ENCODE measurements at regions not wholly inside any gene's neighbourhood (a gene's known extent, or its start where the extent isn't known, plus 50 kb on each side); places are given as distances from the start of the nearest gene placed in this dataset.

DNA sequence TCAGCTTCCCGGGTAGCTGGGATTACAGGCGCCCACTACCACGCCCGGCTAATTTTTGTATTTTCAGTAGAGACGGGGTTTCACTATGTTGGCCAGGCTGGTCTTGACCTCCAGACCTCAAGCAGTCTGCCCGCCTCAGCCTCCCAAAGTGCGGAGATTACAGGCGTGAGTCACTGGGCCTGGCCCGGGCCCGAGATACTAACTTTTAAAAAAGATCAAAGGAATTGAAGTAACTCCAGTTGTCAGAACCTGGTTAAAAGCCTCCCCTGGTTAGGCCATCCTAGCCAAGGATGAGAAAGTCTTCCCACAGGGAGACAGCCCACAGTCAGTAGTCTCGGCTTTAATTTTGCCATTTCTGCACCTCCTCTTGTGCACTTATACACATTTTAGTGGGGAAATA lies 212.3 kb upstream of the MCTP2 start:
- ATAC-seq (ENCODE audit: insufficient read depth, low read depth) (no peak), DNase-seq (no peak)
- H3K4me2 ChIP-seq (ENCODE audit: insufficient read depth, low read length): no peak overlapping the region
- no peak overlapping the region for H3K4me3 ChIP-seq (ENCODE audit: low read depth in 1 of 2, low read length in 2 of 2)
- H3K79me2 ChIP-seq (ENCODE audit: insufficient read depth, low read length): no peaks in the 10 kb centered on the region
- H3K27me3 ChIP-seq (ENCODE audit: insufficient read depth, low read length, poor library complexity): no peaks in the 10 kb centered on the region
- H3K4me1 ChIP-seq (ENCODE audit: insufficient read depth, low read length): no peaks in the 10 kb centered on the region
- no peaks in the 10 kb centered on the region for H3K36me3 ChIP-seq (ENCODE audit: insufficient read depth, low read length)
- H3K9me3 ChIP-seq (ENCODE audit: insufficient read depth, low read length, severe bottlenecking): no peaks in the 10 kb centered on the region
- H2AFZ ChIP-seq (ENCODE audit: low read depth, low read length): 0 out of 2 replicates have a peak overlapping the region, but pooled peaks have one; percentile 25
- no peaks in the 10 kb centered on the region for H4K20me1 ChIP-seq (ENCODE audit: insufficient read depth, low read length)
- TF ChIP-seq, protein P1, sequence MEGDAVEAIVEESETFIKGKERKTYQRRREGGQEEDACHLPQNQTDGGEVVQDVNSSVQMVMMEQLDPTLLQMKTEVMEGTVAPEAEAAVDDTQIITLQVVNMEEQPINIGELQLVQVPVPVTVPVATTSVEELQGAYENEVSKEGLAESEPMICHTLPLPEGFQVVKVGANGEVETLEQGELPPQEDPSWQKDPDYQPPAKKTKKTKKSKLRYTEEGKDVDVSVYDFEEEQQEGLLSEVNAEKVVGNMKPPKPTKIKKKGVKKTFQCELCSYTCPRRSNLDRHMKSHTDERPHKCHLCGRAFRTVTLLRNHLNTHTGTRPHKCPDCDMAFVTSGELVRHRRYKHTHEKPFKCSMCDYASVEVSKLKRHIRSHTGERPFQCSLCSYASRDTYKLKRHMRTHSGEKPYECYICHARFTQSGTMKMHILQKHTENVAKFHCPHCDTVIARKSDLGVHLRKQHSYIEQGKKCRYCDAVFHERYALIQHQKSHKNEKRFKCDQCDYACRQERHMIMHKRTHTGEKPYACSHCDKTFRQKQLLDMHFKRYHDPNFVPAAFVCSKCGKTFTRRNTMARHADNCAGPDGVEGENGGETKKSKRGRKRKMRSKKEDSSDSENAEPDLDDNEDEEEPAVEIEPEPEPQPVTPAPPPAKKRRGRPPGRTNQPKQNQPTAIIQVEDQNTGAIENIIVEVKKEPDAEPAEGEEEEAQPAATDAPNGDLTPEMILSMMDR (IDR thresholded peaks at IDR 0.05; ENCODE audit: borderline replicate concordance, extremely low read depth, low read length, poor library complexity, severe bottlenecking): no peak
- no peak for TF ChIP-seq EZH2 (IDR thresholded peaks at IDR 0.05; ENCODE audit: borderline replicate concordance, low read depth, low read length, severe bottlenecking)
- no peak overlapping the region for H3K9ac ChIP-seq (ENCODE audit: low read depth, low read length)
- no peak overlapping the region for H3K27ac ChIP-seq (ENCODE audit: low read length)

DNA sequence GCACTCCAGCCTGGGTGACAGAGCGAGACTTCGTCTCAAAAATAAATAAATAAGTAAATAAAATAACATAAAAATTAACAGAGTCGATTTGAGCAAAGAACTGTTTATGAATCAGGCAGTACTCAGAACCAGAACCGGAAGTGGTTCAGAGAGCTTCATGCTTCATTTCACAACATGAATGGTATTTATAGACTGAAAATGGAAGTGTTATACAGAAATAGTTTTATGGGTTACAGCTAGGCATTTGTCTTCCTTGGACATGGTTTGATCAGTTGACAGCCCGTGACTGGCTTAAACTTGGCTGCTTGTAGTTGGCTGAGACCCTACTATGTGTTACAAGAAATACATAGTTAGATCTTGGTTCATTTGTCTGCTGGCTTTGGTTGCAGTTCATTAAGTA lies 216.0 kb upstream of the MCTP2 start:
- DNase-seq (no peak), ATAC-seq (ENCODE audit: insufficient read depth, low read depth) (no peak)
- no peak overlapping the region for H2AFZ ChIP-seq (ENCODE audit: low read depth, low read length)
- H3K9ac ChIP-seq (ENCODE audit: low read depth, low read length): no peak overlapping the region
- peaks cover 20% of the 10 kb centered on the region for H3K4me1 ChIP-seq (ENCODE audit: insufficient read depth, low read length)
- H4K20me1 ChIP-seq (ENCODE audit: insufficient read depth, low read length): no peaks in the 10 kb centered on the region
- no peak overlapping the region for H3K27ac ChIP-seq (ENCODE audit: low read length)
- no peak overlapping the region for H3K4me2 ChIP-seq (ENCODE audit: insufficient read depth, low read length)
- H3K27me3 ChIP-seq (ENCODE audit: insufficient read depth, low read length, poor library complexity): no peaks in the 10 kb centered on the region
- H3K4me3 ChIP-seq (ENCODE audit: low read depth in 1 of 2, low read length in 2 of 2): no peak overlapping the region
- no peaks in the 10 kb centered on the region for H3K36me3 ChIP-seq (ENCODE audit: insufficient read depth, low read length)
- H3K79me2 ChIP-seq (ENCODE audit: insufficient read depth, low read length): no peaks in the 10 kb centered on the region
- TF ChIP-seq EZH2 (IDR thresholded peaks at IDR 0.05; ENCODE audit: borderline replicate concordance, low read depth, low read length, severe bottlenecking): no peak
- TF ChIP-seq, protein P1 (IDR thresholded peaks at IDR 0.05; ENCODE audit: borderline replicate concordance, extremely low read depth, low read length, poor library complexity, severe bottlenecking): no peak
- H3K9me3 ChIP-seq (ENCODE audit: insufficient read depth, low read length, severe bottlenecking): no peaks in the 10 kb centered on the region

DNA sequence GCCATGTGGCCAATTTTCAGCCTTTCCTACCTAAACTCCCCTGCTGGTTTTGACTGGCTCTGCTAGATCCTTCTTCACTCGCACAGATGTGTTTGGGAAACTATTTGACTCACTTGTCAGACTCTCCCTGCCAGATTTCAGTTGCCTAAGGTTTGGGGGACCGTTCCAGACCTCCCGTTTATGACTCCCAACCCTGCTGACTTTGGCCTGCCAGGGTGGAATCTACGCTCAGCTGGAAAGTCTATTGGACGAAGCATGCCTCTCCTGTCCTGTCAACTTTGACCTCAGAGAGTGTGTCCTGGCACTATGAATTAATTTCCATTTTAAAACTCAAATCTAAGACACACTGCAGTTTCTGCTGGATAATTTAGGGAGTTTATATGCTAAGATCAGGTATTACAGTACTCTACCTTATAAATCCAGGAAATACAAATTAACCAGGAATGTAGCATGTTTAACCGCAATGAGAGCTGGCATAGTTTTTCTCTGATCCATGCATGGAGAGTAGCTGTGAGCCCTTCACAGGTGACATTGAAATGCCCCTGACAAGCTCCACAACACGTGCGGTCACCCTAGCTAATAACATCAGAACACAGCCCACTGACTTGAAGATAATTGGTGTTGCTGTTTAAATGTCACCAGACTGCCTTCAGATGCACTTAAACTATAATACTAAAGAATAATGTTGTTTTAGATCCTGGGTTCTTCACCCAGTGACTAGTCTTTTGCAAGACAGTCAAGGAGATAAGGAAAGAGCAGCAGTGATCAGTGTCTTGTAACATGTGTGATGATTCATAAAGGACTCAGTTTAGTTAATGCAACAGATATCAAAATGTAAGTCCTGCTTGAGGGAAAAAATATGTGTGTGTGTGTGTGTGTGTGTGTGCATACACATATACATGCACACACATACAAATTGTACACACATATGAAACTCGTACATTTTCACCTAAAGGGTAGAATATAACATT lies 223.0 kb upstream of the MCTP2 start:
- Histone ChIP-seq H2AFZ (ENCODE audit: low read depth, low read length) (no peak overlapping the region), H3K27me3 (ENCODE audit: insufficient read depth, low read length, poor library complexity) (no peaks in the 10 kb centered on the region), H3K4me1 (ENCODE audit: insufficient read depth, low read length) (peaks cover 31% of the 10 kb centered on the region), H3K9ac (ENCODE audit: low read depth, low read length) (no peak overlapping the region), H3K9me3 (ENCODE audit: insufficient read depth, low read length, severe bottlenecking) (no peaks in the 10 kb centered on the region), H3K27ac (ENCODE audit: low read length) (no peak overlapping the region), H3K4me3 (ENCODE audit: low read depth in 1 of 2, low read length in 2 of 2) (no peak overlapping the region), H3K4me2 (ENCODE audit: insufficient read depth, low read length) (no peak overlapping the region), H3K79me2 (ENCODE audit: insufficient read depth, low read length) (no peaks in the 10 kb centered on the region), H3K36me3 (ENCODE audit: insufficient read depth, low read length) (no peaks in the 10 kb centered on the region), H4K20me1 (ENCODE audit: insufficient read depth, low read length) (no peaks in the 10 kb centered on the region)
- ATAC-seq (ENCODE audit: insufficient read depth, low read depth): no peak
- no peak for DNase-seq
- TF ChIP-seq EZH2 (IDR thresholded peaks at IDR 0.05; ENCODE audit: borderline replicate concordance, low read depth, low read length, severe bottlenecking): no peak
- TF ChIP-seq, protein P1 (IDR thresholded peaks at IDR 0.05; ENCODE audit: borderline replicate concordance, extremely low read depth, low read length, poor library complexity, severe bottlenecking): no peak
